GM19025 (cell line): ENCODE measurements at regions not wholly inside any gene's neighbourhood (a gene's known extent, or its start where the extent isn't known, plus 50 kb on each side); places are given as distances from the start of the nearest gene placed in this dataset.

Experiments
- ATAC-seq: cut with Tn5 transposase; IDR thresholded peaks from one replicate; pipeline ENCODE4 v1.9.1; 2021; ENCODE audit warnings: mild to moderate bottlenecking, low read depth, moderate library complexity; ENCODE audit not compliant: unreplicated experiment

GRCh38 chr15:70509731-70510143 lies 253.6 kb downstream of the UACA start:
- no peak for ATAC-seq

GRCh38 chr15:70509282-70509662 lies 254.1 kb downstream of the UACA start:
- ATAC-seq, result no peak

GRCh38 chr15:70508561-70509281 lies 254.6 kb downstream of the UACA start:
- no peak for ATAC-seq

GRCh38 chr15:70507772-70508371 lies 255.5 kb downstream of the UACA start:
- ATAC-seq, result no peak

- ATAC-seq, result no peak
These were observed 257.1 kb downstream of the UACA start for GRCh38 chr15:70505936-70506912.

GRCh38 chr15:70505411-70505919 lies 257.9 kb downstream of the UACA start:
- ATAC-seq, result no peak

- ATAC-seq, result no peak
These were observed 258.4 kb downstream of the UACA start for GRCh38 chr15:70504988-70505387.

GRCh38 chr15:70504299-70504951 lies 258.9 kb downstream of the UACA start:
- ATAC-seq, result peak; percentile 44

GRCh38 chr15:70503798-70504298 lies 259.5 kb downstream of the UACA start:
- no peak for ATAC-seq

GRCh38 chr15:70503073-70503745 lies 260.1 kb downstream of the UACA start:
- ATAC-seq, result no peak

GRCh38 chr15:70502529-70502928 lies 260.8 kb downstream of the UACA start:
- no peak for ATAC-seq

GRCh38 chr15:70501849-70502248 lies 261.5 kb downstream of the UACA start:
- ATAC-seq, result no peak

- ATAC-seq, result no peak
These were observed 262.1 kb downstream of the UACA start for GRCh38 chr15:70501121-70501727.

GRCh38 chr15:70499791-70500190 lies 263.6 kb downstream of the UACA start:
- no peak for ATAC-seq

GRCh38 chr15:70498096-70498626 lies 265.2 kb downstream of the UACA start:
- ATAC-seq, result no peak

GRCh38 chr15:70497661-70498060 lies 265.7 kb downstream of the UACA start:
- ATAC-seq, result no peak

GRCh38 chr15:70495991-70496599 lies 267.3 kb downstream of the UACA start:
- ATAC-seq, result no peak

GRCh38 chr15:70494852-70495571 lies 268.3 kb downstream of the UACA start:
- ATAC-seq, result no peak
